Posterior vena cava (tissue), 2 donors: ENCODE measurements at regions not wholly inside any gene's neighbourhood (a gene's known extent, or its start where the extent isn't known, plus 50 kb on each side); places are given as distances from the start of the nearest gene placed in this dataset.

Source experiments
- DNase-seq: peaks from one replicate; pipeline ENCODE4 v3.0.0-alpha.2; 2020; ENCODE audit warnings: low spot score
- intact Hi-C, 2 donors: fragments of 100-400 bp; cut with DNase I; formaldehyde crosslinking; loops; one replicate each; pipeline versions ENCODE4 v1.14.1 to v1.14.2; 2022 to 2023
- donor health status: DM: yes; HTN: yes; CAD: no.
- donor health status: DM: yes; HTN: yes; CAD: no.

DNA sequence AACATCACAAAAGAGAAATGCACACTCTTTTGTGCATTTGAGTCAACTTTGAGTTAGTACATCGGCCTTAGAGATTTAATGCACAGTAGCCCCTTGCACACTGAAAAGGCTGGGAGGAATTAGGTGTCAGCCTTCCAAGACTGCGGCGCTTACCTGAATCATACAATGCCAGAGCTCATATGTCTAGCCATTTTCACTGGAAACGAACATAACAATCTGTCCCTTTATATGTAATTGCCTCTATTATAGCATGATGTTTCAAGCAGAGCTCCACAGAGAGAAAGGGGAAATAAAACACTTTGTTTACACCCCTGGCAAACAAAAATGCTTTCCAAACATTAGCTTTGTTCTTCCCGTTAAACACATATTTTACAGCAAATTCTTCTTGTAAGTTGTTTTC lies 315.7 kb upstream of the SLCO3A1 start:
- intact Hi-C loops = no loop called here
- DNase-seq = no peak

DNA sequence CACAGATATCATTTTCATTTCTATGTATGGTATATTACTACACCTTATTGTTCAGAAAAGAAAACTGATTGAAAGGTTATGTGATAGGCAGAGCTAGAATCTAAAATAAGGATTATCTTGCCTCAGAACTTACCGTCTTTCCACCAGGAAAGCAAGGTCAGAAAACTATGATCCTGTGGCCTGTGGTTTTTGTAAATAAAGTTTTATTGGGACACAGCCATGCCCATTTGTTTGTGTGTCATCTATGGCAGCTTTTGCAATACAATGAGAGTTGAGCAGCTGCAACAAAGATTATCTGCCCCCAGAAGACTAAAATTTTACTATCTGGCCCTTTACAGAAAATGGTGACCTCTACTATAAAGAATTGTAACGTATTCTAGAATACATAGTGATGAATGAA lies 314.7 kb upstream of the SLCO3A1 start:
- intact Hi-C loops = no loop called here
- DNase-seq = no peak

DNA sequence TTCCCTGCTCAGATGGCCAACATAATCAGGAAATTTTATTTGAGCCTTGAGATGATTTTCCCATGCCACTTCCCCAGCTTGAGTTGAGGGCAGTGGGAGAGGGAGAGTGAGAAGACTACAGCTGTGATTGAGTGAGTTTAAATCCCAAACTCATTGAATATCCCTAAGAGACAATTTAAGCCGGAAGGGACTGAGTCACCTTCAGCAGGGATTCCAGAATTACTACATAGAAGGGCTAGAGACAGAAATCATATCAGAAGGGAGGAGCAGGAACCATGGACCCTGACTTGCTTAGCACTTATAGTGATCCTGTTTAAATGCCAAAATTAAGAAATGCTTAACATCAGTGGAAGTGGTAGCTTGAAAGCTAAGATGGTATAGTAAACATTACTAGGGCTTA lies 312.2 kb upstream of the SLCO3A1 start:
- intact Hi-C loops = no loop called here
- no peak for DNase-seq

DNA sequence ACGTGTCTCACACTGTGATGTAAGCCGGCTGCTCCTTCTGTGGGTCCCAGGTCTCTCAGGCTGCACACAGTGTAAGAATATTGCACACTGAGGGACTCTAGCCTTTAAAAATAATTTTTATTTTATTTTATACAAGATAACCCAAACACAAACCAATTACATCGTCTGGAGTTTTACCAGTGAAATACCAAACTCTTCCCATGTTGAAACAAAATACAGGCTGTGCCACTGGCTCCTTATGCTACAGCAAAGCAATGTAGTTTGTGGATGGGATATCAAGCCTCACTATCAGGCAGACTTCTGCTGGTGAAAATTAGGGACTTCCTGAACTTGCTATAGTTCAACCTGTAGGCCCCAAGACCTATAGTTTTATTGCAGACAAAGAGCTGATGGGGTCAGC lies 311.3 kb upstream of the SLCO3A1 start:
- intact Hi-C loops = no loop called here
- DNase-seq = no peak

DNA sequence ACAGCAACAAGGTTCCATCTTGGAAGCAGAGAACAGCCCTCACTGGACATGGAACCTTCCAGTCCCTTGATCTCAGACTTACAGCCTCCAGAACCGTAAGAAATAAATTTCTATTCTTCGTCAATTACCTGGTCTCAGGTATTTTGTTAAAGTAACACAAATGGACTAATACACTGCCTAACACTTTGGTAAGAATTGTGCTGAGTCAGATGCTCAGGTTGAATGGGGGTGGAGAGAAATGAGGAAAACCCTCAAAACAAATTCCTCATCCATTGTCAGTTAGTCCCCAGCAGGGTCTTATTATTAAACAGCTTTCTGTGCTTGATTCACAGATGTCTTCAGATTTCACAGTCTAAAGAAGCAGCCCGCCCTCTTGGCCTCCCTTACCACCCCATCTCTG lies 306.2 kb upstream of the SLCO3A1 start:
- DNase-seq = no peak
- intact Hi-C loops = no loop called here

DNA sequence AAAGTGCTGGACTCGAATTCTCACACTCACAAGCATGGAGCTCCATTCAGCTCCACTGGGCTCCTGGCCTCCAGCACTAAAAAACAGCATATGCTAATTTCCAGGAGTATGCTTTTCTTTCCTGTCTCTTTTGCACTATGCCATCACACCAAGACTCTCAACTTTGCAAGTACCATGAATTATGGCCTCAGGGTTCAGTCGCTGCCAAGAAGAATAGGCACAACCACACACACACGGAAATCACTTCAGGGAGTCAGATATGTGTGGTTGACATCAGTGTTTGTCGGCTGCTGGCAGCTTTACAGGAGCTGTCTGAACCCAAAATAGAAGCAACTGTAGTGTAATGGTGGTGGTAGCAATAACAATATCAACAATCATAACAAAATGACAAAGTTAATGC lies 305.0 kb upstream of the SLCO3A1 start:
- no peak for DNase-seq
- intact Hi-C loops = no loop called here

DNA sequence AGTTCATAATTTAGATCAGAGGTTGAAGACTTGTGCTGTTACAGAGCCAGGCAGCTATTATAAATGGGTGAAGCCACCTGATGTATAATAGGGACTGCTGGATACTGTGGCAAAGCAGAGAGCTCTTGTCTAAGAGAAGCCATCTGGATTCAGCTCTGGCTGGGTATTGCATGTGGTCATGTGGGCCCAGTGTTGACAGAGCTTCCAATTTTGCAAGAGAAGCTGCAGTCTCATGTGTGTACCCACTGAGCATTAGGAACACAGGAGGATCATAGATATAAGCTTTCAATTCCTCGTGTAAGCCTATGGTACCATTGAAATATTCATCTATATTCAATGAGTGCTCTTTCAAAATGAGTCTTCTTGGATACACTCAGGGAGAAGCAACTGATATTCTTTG lies 303.9 kb upstream of the SLCO3A1 start:
- DNase-seq = no peak
- intact Hi-C loops = no loop called here

DNA sequence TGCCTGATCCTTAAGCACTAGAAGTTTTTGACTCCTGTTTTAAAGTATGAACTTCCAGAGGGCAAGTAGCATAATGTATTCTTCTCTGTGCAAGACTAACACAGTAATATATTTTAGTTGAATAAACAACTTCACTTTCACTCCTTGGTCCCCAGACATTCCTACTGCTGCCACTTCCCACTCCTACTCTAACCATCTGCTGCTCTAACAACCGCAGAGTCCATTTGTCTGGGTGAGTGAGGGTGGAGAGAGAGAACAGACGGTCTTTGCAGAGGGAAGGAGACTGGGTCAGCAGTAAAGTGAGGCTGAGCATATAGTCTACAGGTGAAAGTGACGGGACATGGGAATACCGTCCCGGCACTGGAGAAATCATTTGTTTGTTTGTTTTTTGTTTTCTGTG lies 301.0 kb upstream of the SLCO3A1 start:
- intact Hi-C loops = no loop called here
- DNase-seq = no peak

DNA sequence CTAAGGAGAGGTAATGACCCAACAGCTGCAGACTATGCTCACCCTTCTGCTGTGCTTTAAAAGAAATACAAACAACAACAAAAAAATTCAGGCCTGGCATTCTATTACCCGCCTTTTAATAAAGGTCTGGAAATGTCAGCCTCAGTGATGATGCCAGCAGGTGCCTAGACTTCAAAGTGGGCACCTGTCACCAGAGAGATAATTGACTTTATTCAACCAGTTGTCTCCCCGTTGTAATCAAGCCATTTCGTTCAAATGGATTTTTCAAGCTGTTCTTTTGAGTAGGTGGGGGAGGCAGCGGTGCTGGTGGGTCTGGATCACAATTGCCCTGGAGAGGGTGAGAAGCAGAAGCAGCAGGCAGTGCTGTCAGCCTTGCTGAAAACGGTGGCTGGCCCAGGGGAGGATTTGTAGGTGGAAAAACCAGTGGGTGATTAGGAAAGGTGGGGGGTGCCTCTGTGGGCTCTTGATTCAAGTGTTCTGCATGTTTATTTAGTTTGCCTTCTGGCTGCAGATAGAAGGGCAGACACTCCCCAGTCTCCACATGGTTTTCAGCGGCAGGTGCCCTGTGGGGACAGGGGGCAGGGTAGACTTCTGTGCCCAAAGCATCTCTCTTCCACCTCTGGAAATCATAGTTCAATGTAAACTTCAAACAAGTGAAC lies 300.2 kb upstream of the SLCO3A1 start:
- no peak for DNase-seq
- intact Hi-C loops = no loop called here

DNA sequence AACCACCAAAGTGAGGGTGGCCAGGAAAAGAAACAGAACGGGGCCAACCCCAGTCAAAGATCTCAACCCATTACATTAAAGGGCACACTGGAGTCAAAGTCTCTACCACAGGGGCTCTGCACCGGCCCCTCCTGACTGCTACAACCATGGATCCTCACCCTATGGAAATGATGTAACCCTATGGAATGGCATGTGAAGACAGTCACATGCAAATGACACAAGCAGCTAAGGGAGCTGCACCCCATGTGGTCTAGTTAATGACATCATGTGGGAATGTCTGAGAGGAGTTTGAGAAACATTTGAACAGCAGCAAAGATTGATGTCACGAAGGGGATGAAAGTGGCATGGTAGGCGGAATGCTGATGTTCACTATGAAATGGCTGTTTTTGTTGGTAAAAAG lies 298.2 kb upstream of the SLCO3A1 start:
- no peak for DNase-seq
- intact Hi-C loops = no loop called here

DNA sequence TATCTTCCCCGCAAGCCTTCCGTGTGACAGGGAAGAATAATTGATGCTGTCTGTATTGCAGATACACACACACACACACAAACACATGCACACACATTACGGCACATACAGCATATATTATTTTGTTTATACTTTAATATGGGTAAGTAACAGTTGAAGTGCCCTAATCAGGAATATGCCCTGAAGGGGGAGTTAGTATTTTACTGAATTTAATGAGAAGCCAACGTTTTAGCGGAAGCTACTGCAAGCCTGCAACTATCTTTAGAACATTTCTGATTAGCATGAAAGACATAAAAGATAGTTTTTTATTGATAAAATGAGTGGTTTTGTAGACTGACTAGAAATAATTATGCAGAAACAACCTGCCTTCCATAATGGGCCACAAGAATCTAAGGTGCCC lies 296.6 kb upstream of the SLCO3A1 start:
- intact Hi-C loops = no loop called here
- DNase-seq = no peak

DNA sequence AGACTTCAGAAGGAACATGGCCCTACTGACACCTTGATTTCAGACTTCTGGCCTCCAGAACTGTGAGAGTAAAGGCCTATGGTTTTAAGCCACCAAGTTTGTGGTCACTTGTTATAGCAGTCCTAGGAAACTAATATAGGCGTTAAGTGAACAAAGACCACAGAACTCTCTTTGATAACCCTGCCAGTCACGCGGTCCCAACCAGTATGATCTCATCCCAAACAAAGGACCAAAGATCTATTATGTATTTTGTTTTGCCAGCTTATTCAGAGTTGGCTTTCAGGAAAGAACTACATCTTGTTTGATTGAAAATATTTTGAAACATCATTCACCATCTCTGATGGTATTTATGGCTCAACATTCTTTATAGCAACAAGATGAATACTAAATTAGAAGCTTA lies 294.4 kb upstream of the SLCO3A1 start:
- DNase-seq = no peak
- intact Hi-C loops = no loop called here

DNA sequence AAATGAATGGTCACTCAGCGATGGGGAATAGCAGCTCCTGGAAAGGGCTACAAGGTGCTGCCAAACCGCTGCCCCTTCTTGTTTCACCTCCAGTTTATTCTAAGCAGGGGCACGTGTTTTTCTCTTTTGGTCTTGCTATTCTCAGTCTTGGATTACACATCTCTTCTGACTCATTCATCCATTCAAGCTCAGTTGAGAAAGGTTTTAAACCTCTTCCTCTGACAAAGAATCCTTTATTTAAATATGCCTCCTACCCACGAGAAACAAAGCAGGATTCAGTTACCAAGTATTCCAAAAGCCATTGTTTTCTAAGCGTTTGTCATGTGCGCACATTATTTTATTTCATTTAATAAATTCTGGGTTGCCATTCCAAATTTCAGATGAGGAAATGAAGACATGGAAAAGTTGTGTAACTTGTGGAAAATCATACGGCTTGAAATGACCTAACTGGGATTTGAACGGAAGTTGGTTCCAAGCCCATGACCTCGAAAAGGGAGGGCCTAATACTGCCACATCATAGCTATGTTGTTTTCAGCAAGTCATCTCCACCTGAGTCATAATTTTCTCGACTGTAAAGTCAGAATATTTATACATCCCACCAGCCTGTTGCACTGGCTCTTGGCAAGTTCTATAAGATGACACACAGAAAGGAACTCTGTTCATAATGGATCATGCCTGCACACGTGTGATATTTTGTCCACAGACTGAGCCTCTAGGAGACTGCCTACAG lies 292.0 kb upstream of the SLCO3A1 start:
- intact Hi-C loops = no loop called here
- no peak for DNase-seq

DNA sequence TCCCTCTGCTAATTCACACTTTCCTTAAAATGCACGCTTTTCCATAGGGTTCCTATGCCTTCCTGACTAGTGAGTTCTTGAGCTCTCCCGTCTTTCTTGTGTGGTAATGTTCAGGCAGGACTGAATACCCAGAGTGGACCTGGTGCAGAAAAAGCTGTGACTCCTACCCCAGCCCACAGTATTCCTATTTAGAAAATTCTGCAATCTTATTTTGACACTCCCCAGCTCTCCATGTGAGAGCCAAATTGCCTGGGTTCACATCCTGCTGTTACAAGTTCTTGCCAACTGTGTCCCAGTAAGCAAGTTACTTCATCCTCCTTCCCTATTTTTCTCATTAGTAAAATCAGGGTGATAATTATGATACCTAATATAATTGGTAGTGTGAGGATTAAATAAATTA lies 290.8 kb upstream of the SLCO3A1 start:
- no peak for DNase-seq
- intact Hi-C loops = no loop called here

DNA sequence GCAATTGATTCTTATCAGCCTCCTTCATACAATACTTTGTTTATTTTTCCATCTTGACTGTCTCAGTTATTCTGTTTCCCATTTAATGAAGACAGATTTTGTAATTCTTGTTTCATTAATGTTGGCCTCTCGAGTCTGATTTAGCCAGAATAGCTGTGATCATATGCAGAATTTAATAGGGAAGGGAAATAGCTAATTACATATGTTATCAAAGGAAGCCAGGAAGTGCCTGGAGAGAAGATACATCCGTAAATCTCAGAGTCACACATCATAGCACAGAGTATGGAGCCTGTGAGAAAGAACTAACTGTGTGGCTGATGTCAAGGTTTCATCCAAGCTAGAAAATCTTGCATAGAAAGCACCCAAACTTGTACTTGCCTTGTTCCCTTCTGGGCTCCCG lies 288.9 kb upstream of the SLCO3A1 start:
- intact Hi-C loops = no loop called here
- no peak for DNase-seq

DNA sequence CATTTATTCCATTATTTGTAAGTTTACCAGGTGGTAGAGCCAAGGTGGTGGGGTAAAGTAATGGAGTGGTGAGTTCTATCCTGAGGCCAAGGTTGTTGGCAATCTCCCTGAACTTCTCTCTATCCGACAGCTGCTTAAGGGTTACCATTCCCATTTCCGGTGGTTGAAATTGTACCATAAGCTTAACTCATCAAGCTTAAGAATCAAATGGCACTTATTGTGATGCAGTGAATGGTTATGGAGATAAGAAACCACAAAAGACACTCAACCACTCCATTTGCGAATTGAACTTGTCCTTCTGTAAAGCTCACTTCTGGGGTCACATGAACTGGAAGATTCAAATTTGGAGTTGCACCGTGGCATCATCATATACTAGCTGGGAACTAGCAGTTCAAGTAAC lies 287.4 kb upstream of the SLCO3A1 start:
- no peak for DNase-seq
- intact Hi-C loops = no loop called here

DNA sequence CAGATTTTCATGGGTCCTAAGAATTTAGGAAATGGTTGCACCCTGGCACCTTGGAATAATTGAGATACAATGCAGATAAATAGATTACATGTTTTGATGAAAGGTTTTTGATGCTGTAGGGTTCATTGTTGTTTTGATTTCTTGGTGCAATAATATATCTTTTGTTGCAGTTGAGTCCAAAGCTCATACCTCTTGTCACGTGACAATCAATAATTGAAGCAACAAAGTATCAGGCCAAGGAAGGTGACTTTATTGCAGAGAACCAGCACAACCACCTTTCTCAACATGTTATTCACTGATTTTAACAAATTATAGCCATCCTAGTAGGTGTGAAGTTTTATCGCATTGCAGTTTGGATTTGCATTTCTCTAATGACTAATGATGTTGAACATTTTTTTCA lies 285.5 kb upstream of the SLCO3A1 start:
- DNase-seq = no peak
- intact Hi-C loops = no loop called here

DNA sequence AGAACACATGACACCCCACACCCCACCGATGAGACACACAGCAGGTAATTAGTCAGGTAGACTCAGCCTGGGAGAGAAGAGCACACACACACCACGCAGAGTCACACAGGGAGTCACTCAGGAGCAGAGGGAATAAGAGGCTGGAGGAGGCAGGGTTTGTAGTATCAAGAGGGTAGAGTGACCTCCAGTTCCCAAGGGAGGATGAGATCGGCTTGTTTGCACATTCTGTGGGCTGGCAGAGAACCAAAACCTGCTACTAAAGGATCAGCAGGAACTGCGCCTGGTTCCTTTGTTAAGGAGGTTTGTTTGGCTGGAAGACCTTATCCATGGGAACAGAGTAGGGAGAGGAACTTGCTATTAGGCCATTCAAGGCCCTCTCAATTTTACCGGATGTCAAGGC lies 281.4 kb upstream of the SLCO3A1 start:
- intact Hi-C loops = no loop called here
- DNase-seq = no peak

DNA sequence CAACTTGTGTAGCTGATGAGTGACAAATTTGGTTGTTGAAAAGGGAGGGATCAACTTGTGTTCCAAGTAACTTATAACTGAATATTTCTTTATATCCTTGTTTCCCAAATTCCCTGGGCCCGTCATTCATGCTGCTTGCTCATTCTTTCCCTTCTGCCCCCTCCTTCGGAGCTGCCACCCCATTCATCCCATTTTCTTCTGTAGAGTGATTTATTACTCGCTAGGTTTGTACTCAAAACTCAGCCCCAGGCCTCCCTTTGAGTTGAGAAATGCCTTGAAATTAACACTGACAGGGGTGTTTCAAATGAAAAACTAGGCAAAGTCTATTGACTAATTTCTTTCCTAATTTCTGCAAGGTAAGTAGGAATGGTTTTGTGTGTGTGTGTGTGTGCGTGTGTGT lies 277.4 kb upstream of the SLCO3A1 start:
- no peak for DNase-seq
- intact Hi-C loops = loop anchor here in 1 of 2 donors (5.0 kb wide), 1 partner anchor 451 kb away; no protein-coding TSS in a partner anchor

DNA sequence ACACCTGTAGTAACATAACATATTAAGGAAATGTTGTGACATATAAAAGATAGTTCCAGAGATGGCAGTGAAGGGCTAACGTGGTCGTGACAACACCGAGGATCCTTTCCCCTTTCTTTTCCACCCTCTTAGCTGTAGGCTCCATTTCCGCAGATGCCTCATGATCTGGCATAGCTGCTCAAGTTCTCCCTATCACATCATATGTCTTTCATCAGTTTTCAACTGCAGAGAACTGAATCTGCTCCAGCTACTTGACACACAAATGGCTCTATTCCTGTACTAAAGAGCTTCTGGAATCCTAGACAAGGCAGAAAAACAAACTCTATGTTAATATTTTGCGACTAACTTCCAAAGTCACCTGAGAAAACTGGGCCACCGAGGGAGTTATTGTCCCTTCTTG lies 275.0 kb upstream of the SLCO3A1 start:
- intact Hi-C loops = loop anchor here in 1 of 2 donors (5.0 kb wide), 1 partner anchor 449 kb away; no protein-coding TSS in a partner anchor
- DNase-seq = no peak

DNA sequence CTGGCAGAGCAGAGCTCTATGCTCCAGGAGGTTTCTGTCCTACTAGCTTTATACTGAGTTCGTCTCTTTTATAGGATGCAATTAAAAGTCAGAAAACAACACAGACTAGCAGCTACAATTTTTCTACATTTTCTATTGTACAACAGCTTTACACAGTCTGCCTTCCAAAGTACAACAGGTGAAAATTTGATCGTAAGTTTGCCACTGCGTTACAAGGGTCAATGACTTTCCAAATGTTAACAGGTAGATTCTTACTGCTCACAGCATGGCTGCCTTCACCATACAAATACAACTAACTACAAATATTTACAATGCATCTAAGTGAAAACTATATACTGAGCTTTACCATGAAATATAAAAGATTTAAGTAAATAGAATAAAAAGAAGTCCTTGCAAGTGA lies 268.6 kb upstream of the SLCO3A1 start:
- DNase-seq = no peak
- intact Hi-C loops = no loop called here
